Neural progenitor cell (in vitro differentiated cells): ENCODE measurements at regions not wholly inside any gene's neighbourhood (a gene's known extent, or its start where the extent isn't known, plus 50 kb on each side); places are given as distances from the start of the nearest gene placed in this dataset.

Experiments used
- DNase-seq: peaks from one replicate; pipeline ENCODE4 v3.0.0-alpha.2; 2016; ENCODE audit warnings: low spot score
- H2AFZ ChIP-seq: fragments of 200-600 bp; sonication (generic); replicated peaks from 2 replicates; pipeline ENCODE4 v1.6.1; 2016; ENCODE audit warnings: antibody characterized with exemption
- H3F3A ChIP-seq: fragments of 200-600 bp; sonication (generic); 2 replicates; pipeline ENCODE4 v1.6.1; 2016; ENCODE audit warnings: antibody characterized with exemption, low read depth
- H3K27ac ChIP-seq: fragments of 200-600 bp; sonication (generic); 2 replicates; pipeline ENCODE4 v1.5.1; 2016; ENCODE audit warnings: mild to moderate bottlenecking
- H3K27me3 ChIP-seq: fragments of 200-600 bp; sonication (generic); 2 replicates; pipeline ENCODE4 v1.6.1; 2016; ENCODE audit warnings: mild to moderate bottlenecking, moderate library complexity
- H3K36me3 ChIP-seq: fragments of 200-600 bp; sonication (generic); 2 replicates; pipeline ENCODE4 v1.5.1; 2016
- H3K4me1 ChIP-seq: fragments of 200-600 bp; sonication (generic); 2 replicates; pipeline ENCODE4 v1.6.1; 2016; ENCODE audit warnings: mixed run types
- H3K4me2 ChIP-seq: fragments of 200-600 bp; sonication (generic); 2 replicates; pipeline ENCODE4 v1.6.1; 2016
- H3K4me3 ChIP-seq: fragments of 200-600 bp; sonication (generic); 2 replicates; pipeline ENCODE4 v1.5.1; 2016
- H3K79me2 ChIP-seq: fragments of 200-600 bp; sonication (generic); 2 replicates; pipeline ENCODE4 v1.6.1; 2016; ENCODE audit warnings: low read depth
- H3K9ac ChIP-seq: fragments of 200-600 bp; sonication (generic); 2 replicates; pipeline ENCODE4 v1.6.1; 2016
- H3K9me3 ChIP-seq: fragments of 200-600 bp; sonication (generic); 2 replicates; pipeline ENCODE4 v1.5.1; 2016; ENCODE audit warnings: low read depth
- H4K20me1 ChIP-seq: fragments of 200-600 bp; sonication (generic); 2 replicates; pipeline ENCODE4 v1.6.1; 2016; ENCODE audit warnings: low read depth
- H3K27ac Mint-ChIP-seq: 3 replicates; pipeline ENCODE4 v1.8.0; 2021; ENCODE audit warnings: mixed read lengths
- H3K27me3 Mint-ChIP-seq: 2 replicates; pipeline ENCODE4 v1.8.0; 2022; ENCODE audit warnings: low read depth, mild to moderate bottlenecking, inconsistent platforms, moderate library complexity, mixed read lengths; ENCODE audit not compliant: insufficient read depth
- H3K36me3 Mint-ChIP-seq: 3 replicates; pipeline ENCODE4 v1.8.0; 2021; ENCODE audit warnings: mixed read lengths
- H3K4me1 Mint-ChIP-seq: 3 replicates; pipeline ENCODE4 v1.8.0; 2021; ENCODE audit warnings: mixed read lengths
- H3K4me3 Mint-ChIP-seq: 3 replicates; pipeline ENCODE4 v1.8.0; 2021; ENCODE audit warnings: mild to moderate bottlenecking, moderate library complexity, mixed read lengths
- H3K9me3 Mint-ChIP-seq: 3 replicates; pipeline ENCODE4 v1.8.0; 2020; ENCODE audit warnings: mixed read lengths
- CTCF ChIP-seq: fragments of 200-600 bp; sonication (generic); IDR thresholded peaks from 2 replicates; pipeline ENCODE4 v1.5.1; 2017; ENCODE audit warnings: antibody characterized with exemption, mild to moderate bottlenecking
- EZH2 ChIP-seq: fragments of 200-600 bp; sonication (generic); IDR thresholded peaks from 2 replicates; pipeline ENCODE4 v1.6.1; 2017; ENCODE audit warnings: antibody characterized with exemption, mild to moderate bottlenecking, moderate library complexity
- EZH2phosphoT487 ChIP-seq: fragments of 200-600 bp; sonication (generic); IDR thresholded peaks from 2 replicates; pipeline ENCODE4 v1.6.1; 2017; ENCODE audit warnings: antibody characterized with exemption

GRCh38 chr4:182010876-182011275 is 232.3 kb upstream of the TENM3 start:
- H3K9me3 ChIP-seq, result no peaks in the 10 kb centered on the region
- no peak overlapping the region for H3K4me2 ChIP-seq
- no peaks in the 10 kb centered on the region for H3K4me1 Mint-ChIP-seq
- H3K36me3 Mint-ChIP-seq, result peaks cover 18% of the 10 kb centered on the region
- no peak for TF ChIP-seq EZH2phosphoT487
- no peak for TF ChIP-seq EZH2
- H3K36me3 ChIP-seq, result no peaks in the 10 kb centered on the region
- H3K27ac Mint-ChIP-seq, result no peak overlapping the region
- H3K9me3 Mint-ChIP-seq, result peaks cover 23% of the 10 kb centered on the region
- H3F3A ChIP-seq, result no peaks in the 10 kb centered on the region
- no peaks in the 10 kb centered on the region for H3K79me2 ChIP-seq
- no peak for DNase-seq
- H3K27me3 ChIP-seq, result no peaks in the 10 kb centered on the region
- peaks cover 10% of the 10 kb centered on the region for H3K27me3 Mint-ChIP-seq
- H3K4me3 Mint-ChIP-seq, result no peak overlapping the region
- H4K20me1 ChIP-seq, result no peaks in the 10 kb centered on the region
- no peak overlapping the region for H3K4me3 ChIP-seq
- no peak overlapping the region for H3K27ac ChIP-seq
- H3K4me1 ChIP-seq, result no peaks in the 10 kb centered on the region
- H3K9ac ChIP-seq, result no peak overlapping the region
- no peak overlapping the region for H2AFZ ChIP-seq

GRCh38 chr4:182014164-182014563 is 229.0 kb upstream of the TENM3 start:
- peaks cover 7% of the 10 kb centered on the region for H3K4me1 Mint-ChIP-seq
- H3K4me1 ChIP-seq, result no peaks in the 10 kb centered on the region
- H3K9me3 ChIP-seq, result no peaks in the 10 kb centered on the region
- no peak overlapping the region for H3K9ac ChIP-seq
- H3K27ac Mint-ChIP-seq, result no peak overlapping the region
- H3F3A ChIP-seq, result no peaks in the 10 kb centered on the region
- DNase-seq, result no peak
- H3K4me2 ChIP-seq, result no peak overlapping the region
- peaks cover 9% of the 10 kb centered on the region for H3K36me3 Mint-ChIP-seq
- H2AFZ ChIP-seq, result no peak overlapping the region
- peaks cover 7% of the 10 kb centered on the region for H3K27me3 Mint-ChIP-seq
- no peak overlapping the region for H3K4me3 Mint-ChIP-seq
- no peaks in the 10 kb centered on the region for H3K27me3 ChIP-seq
- peaks cover 3% of the 10 kb centered on the region for H3K9me3 Mint-ChIP-seq
- H3K79me2 ChIP-seq, result no peaks in the 10 kb centered on the region
- TF ChIP-seq EZH2phosphoT487, result no peak
- TF ChIP-seq CTCF, result no peak
- TF ChIP-seq EZH2, result no peak
- no peak overlapping the region for H3K4me3 ChIP-seq
- no peaks in the 10 kb centered on the region for H3K36me3 ChIP-seq
- no peak overlapping the region for H3K27ac ChIP-seq
- H4K20me1 ChIP-seq, result no peaks in the 10 kb centered on the region

- H3K27ac Mint-ChIP-seq, result no peak overlapping the region
- H3K36me3 Mint-ChIP-seq, result peaks cover 6% of the 10 kb centered on the region
- no peak for TF ChIP-seq EZH2
- no peak for TF ChIP-seq CTCF
- TF ChIP-seq EZH2phosphoT487, result no peak
- no peak overlapping the region for H3K4me3 Mint-ChIP-seq
- no peaks in the 10 kb centered on the region for H3K4me1 ChIP-seq
- H3F3A ChIP-seq, result no peaks in the 10 kb centered on the region
- DNase-seq, result no peak
- H4K20me1 ChIP-seq, result no peaks in the 10 kb centered on the region
- H3K27me3 ChIP-seq, result no peaks in the 10 kb centered on the region
- peaks cover 7% of the 10 kb centered on the region for H3K4me1 Mint-ChIP-seq
- H3K79me2 ChIP-seq, result no peaks in the 10 kb centered on the region
- H3K9me3 Mint-ChIP-seq, result peaks cover 1% of the 10 kb centered on the region
- no peak overlapping the region for H3K9ac ChIP-seq
- no peak overlapping the region for H3K4me2 ChIP-seq
- no peak overlapping the region for H3K27ac ChIP-seq
- no peaks in the 10 kb centered on the region for H3K9me3 ChIP-seq
- peaks cover 7% of the 10 kb centered on the region for H3K27me3 Mint-ChIP-seq
- H3K4me3 ChIP-seq, result no peak overlapping the region
- no peaks in the 10 kb centered on the region for H3K36me3 ChIP-seq
- H2AFZ ChIP-seq, result no peak overlapping the region
Measured at GRCh38 chr4:182015014-182015413, 228.2 kb upstream of the TENM3 start.

- H3K4me1 ChIP-seq, result no peaks in the 10 kb centered on the region
- Mint-ChIP-seq H3K4me3 (no peak overlapping the region), H3K36me3 (peaks cover 5% of the 10 kb centered on the region), H3K9me3 (no peaks in the 10 kb centered on the region), H3K27ac (no peak overlapping the region), H3K27me3 (peaks cover 8% of the 10 kb centered on the region), H3K4me1 (peaks cover 7% of the 10 kb centered on the region)
- H3K4me3 ChIP-seq, result no peak overlapping the region
- H2AFZ ChIP-seq, result no peak overlapping the region
- H3K27me3 ChIP-seq, result no peaks in the 10 kb centered on the region
- H3K79me2 ChIP-seq, result no peaks in the 10 kb centered on the region
- no peaks in the 10 kb centered on the region for H3F3A ChIP-seq
- H3K36me3 ChIP-seq, result no peaks in the 10 kb centered on the region
- no peak overlapping the region for H3K9ac ChIP-seq
- TF ChIP-seq EZH2phosphoT487, result no peak
- TF ChIP-seq EZH2, result no peak
- no peak for TF ChIP-seq CTCF
- DNase-seq, result no peak
- H3K9me3 ChIP-seq, result no peaks in the 10 kb centered on the region
- no peak overlapping the region for H3K4me2 ChIP-seq
- no peak overlapping the region for H3K27ac ChIP-seq
- no peaks in the 10 kb centered on the region for H4K20me1 ChIP-seq
Measured at GRCh38 chr4:182015893-182016292, 227.3 kb upstream of the TENM3 start.
